Left lobe of liver (tissue), 2 donors: ENCODE measurements at regions not wholly inside any gene's neighbourhood (a gene's known extent, or its start where the extent isn't known, plus 50 kb on each side); places are given as distances from the start of the nearest gene placed in this dataset.
"Not testable (repeated sequence)": the region's sequence is repeated elsewhere in the genome, so short reads cannot be mapped to it uniquely, and the experiment has no call there.

Experiments
- ATAC-seq: fragments of 200-7000 bp; cut with Tn5 transposase; one replicate; pipeline ENCODE4 v1.9.1; 2020; ENCODE audit warnings: mild to moderate bottlenecking, moderate library complexity
- DNase-seq: peaks from one replicate; pipeline ENCODE4 v3.0.0-alpha.2; 2020; ENCODE audit warnings: low spot score
- donor health status: DM: no; HTN: no; CAD: no; lungs with moderate emphysema.
- donor health status: DM: no; HTN: yes; CAD: no.

DNA sequence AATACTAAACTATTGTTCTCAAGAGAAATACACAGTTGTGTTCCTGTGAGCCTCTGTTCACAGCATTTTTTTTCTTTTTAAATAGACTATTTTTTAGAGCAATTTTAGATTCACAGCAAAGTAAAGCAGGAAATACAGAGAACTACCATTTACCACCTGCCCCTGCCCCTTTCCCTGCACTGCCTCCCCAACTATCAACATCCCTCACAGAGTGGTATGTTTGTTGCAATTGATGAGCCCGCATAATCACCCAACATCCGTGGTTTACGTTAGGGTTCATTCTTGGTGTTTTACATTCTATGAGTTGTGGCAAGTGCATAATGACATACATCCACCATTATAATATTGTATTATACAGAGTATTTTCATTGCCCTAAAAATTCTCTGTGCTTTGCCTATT, 71.6 kb upstream of the TNFAIP3 start:
- ATAC-seq = no peak
- DNase-seq = no peak

DNA sequence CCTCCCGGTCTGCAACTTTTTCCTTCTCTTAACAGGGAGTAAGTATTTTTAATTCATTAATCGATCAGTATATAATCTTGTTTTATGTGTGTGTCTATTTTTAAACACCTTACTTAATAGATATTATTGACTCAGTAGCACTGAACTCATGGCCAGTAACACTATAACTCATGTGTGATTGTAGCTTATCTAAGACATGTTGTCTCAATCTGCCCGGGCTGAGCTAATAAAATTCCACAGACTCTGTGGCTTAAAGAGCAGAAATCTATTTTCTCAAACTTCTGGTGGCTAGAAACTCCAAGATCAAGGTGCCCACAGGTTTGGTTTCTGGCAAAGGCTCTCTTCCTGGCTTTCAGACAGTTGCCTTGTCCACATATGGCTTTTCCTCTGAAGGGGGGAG, 68.8 kb upstream of the TNFAIP3 start:
- no peak for ATAC-seq
- no peak for DNase-seq

DNA sequence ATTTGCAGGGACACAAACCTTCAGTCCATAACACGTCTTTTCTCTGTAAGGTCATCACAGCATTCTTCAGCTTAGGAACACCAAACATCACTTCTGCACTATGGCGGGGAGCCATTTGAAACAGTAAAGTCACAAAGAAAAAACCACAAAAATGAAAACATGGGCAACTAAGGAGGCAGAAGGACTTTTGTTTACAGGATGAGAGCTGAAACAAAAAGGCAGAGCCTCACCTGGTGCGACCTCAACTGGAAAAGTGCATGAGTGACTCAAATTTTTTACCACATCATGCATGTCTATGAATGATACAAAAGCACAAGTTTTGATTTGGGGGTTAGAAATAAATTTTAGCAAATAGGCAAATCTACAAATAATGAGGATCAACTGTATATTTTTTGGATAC, 68.2 kb upstream of the TNFAIP3 start:
- DNase-seq (no peak), ATAC-seq (no peak)

GRCh38 chr6:137799950-137800568, 67.0 kb upstream of the TNFAIP3 start:
- DNase-seq = no peak
- ATAC-seq = peak; percentile 85

- ATAC-seq = no peak
- no peak for DNase-seq
Measured at GRCh38 chr6:137800762-137801161, 66.3 kb upstream of the TNFAIP3 start.

DNA sequence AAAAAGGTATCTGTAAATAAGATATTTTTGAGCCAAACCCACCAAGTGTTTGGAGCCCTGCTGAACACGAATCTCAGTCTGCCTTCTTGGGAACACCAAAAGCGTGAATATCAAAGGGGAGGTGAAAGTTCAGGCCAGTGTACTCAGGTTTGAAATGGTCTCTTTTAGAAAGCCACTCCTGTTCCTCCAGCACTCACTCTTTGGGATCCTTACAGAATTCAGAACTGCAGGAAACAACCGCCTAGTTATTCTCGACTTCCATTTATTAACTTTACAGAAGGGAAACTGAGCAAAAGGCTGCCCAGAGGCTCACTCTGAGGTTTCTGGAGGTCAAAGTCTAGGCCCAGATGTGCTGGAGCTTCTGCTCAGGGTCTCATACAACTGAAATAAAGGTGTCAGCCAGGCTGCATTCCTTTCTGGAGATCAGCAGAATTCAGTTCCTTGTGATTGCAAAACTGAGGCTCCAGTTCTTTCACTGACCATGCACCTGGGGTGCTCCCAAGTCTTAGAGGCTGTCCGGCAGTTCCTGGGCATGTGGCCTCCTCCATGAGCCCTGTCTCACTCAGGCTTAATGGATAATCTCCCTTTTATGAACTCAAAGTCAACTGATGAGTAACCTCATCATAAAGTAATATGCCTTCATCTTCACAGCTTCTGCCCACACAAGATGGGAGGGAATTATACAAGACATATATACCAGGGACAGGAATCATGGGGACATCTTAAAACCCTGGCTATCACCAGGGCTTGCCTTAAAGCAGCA, 65.5 kb upstream of the TNFAIP3 start:
- DNase-seq = no peak
- no peak for ATAC-seq

GRCh38 chr6:137802408-137803182, 64.5 kb upstream of the TNFAIP3 start:
- DNase-seq (no peak), ATAC-seq (no peak)

- ATAC-seq (peak; percentile 52), DNase-seq (no peak)
Measured at GRCh38 chr6:137804637-137805036, 62.4 kb upstream of the TNFAIP3 start.

GRCh38 chr6:137805622-137806021, 61.4 kb upstream of the TNFAIP3 start:
- no peak for DNase-seq
- ATAC-seq = peak; percentile 55

GRCh38 chr6:137806914-137807682, 60.0 kb upstream of the TNFAIP3 start:
- ATAC-seq (no peak), DNase-seq (no peak)

DNA sequence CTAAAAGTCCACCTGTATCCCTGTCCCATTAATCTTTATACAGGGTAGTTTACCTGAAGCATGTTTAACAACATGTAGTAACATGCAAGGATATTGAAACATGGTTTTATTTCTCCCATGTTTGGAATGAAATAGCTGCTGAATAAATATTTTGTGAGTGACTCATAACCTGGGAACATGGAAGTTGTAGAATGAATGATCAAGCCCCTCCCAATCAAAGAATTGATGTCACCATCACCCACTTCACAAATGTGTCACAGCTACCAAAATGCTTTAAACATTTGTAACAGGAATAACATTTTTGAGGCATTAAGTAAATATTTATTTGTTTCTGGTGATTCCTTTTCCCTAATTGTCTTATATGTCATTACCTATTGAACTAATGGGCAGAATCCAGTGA, 58.9 kb upstream of the TNFAIP3 start:
- ATAC-seq = no peak
- DNase-seq = no peak

GRCh38 chr6:137808836-137809315, 58.2 kb upstream of the TNFAIP3 start:
- no peak for ATAC-seq
- no peak for DNase-seq

DNA sequence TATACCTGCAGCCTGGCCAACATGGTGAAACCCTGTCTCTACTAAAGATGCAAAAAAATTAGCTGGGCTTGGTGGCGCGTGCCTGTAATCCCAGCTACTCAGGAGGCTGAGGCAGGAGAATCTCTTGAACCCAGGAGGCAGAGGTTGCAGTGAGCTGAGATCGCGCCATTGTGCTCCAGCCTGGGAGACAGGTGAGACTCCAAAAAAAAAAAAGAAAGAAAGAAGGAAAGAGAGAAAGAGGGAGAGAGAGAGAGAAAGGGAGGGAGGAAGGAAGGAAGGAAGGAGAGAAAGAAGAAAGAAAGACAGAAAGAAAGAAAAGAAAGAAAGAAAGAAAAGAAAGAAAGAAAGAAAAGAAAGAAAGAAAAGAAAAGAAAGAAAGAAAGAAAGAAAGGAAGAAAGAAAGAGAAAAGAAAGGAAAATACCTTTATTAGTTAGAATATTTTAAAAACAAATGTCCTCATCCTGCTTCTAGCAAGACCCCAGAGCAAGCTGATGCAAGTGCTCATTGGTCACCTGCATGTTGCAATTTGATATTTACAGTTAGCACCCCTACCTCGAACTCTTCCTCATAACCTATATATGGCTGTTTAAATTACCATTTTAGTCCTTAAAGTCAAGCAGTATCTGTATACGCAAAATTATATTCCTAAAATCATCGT, 57.0 kb upstream of the TNFAIP3 start:
- not testable (repeated sequence) for DNase-seq, ATAC-seq

DNA sequence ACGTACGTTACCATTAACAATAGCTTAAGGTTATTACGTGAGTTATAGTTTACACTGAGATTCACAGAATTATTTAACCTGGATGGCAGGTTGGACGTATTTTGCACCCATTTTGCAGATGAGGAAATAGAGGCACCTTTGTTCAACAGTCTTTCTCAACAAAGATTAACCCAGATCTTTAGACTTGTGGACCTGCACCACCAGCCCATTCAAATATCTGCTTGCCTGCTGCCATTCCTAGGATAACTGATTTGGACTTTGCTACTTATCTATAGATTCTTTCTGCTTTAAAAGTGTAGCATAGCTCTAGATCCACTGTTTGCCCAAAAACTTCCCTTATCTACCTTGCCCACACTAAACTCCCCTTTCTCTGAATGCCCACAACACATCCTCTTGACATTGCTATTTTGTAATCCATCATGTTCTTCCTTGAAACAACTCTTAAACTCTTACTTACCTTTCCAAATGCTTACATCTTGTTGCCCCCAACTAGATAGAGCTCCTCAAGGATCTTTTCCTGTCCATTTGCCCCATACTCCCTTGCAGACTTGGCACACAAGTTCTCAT, 56.4 kb upstream of the TNFAIP3 start:
- no peak for ATAC-seq

GRCh38 chr6:137811121-137811915, 55.7 kb upstream of the TNFAIP3 start:
- DNase-seq = peak; percentile 58
- ATAC-seq = peak; percentile 89

More for the DNA sequence above, 56.4 kb upstream of the TNFAIP3 start:
- DNase-seq = no peak

DNA sequence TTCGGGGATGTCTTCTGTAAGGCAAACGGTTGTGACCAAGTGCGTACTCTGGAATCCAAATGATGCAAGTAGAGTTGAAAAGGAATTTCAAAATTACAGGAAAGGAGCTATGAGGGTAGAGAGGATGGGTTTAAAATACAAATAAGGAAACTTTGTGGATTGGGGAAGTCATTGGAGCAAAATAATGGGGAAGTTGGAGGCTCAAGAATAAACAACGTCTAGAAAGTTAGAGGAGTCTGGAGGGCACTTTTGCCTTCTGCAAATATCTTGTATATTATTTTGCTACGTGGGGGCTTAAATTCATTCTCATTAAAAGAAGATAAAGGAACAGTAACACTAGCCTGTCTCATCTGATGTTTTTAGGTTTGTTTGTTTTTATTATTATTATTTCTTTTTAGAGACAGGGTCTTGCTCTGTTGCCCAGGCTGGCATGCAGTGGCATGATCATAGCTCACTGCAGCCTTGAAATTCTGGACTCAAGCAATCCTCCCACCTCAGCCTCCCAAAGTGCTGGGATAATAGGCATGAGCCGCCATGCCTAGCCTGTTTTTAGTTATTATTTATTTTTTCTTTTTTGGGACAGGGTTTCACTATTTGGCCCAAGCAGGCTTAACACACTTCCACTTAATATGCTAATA, 55.0 kb upstream of the TNFAIP3 start:
- DNase-seq = no peak
- no peak for ATAC-seq

GRCh38 chr6:137813308-137813970, 53.6 kb upstream of the TNFAIP3 start:
- DNase-seq (no peak), ATAC-seq (no peak)

DNA sequence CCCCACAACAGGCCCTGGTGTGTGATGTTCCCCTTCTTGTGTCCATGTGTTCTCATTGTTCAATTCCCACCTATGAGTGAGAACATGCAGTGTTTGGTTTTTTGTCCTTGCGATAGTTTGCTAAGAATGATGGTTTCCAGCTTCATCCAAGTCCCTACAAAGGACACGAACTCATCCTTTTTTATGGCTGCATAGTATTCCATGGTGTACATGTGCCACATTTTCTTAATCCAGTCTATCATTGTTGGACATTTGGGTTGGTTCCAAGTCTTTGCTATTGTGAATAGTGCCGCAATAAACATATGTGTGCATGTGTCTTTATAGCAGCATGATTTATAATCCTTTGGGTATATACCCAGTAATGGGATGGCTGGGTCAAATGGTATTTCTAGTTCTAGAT, 53.0 kb upstream of the TNFAIP3 start:
- ATAC-seq, DNase-seq: not testable (repeated sequence)
